AG09309 (cell line): ENCODE measurements at regions not wholly inside any gene's neighbourhood (a gene's known extent, or its start where the extent isn't known, plus 50 kb on each side); places are given as distances from the start of the nearest gene placed in this dataset.

Source experiments
- DNase-seq: peaks from one replicate; pipeline ENCODE4 v3.0.0-alpha.2; 2010; ENCODE audit warnings: low read depth
- H3K4me3 ChIP-seq: 2 replicates; pipeline ENCODE4 v1.5.1; 2011; ENCODE audit warnings: mild to moderate bottlenecking, low read depth, low read length, moderate library complexity; ENCODE audit not compliant: control insufficient read depth
- TF ChIP-seq, protein P1 (sequence below): IDR thresholded peaks from 2 replicates; pipeline ENCODE4 v1.5.1; 2011; ENCODE audit warnings: mild to moderate bottlenecking, low read depth, low read length, inconsistent platforms; ENCODE audit not compliant: insufficient read depth, control insufficient read depth; ENCODE audit errors: missing control alignments

DNA sequence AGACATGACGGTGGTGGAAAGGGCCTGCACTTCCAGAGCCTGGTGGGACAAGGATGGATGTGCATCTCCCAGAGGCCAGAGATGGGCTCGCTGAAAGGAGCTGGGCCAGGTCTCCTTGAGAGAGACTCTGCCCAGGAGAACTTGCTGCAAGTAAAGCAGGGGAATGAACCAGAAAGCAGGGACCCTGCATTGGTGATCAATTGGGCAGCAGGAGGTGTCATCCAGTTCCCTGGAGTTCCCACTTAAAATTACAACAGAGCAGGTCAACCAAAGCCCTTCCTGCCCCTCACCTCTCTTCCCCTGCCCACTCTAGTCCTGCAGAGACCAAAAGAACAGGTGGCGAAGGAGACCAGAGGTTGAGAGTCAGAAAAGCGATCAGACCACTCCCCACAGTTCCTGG is 69.7 kb upstream of the CAB39 start:
- no peak overlapping the region for H3K4me3 ChIP-seq
- TF ChIP-seq, protein P1, sequence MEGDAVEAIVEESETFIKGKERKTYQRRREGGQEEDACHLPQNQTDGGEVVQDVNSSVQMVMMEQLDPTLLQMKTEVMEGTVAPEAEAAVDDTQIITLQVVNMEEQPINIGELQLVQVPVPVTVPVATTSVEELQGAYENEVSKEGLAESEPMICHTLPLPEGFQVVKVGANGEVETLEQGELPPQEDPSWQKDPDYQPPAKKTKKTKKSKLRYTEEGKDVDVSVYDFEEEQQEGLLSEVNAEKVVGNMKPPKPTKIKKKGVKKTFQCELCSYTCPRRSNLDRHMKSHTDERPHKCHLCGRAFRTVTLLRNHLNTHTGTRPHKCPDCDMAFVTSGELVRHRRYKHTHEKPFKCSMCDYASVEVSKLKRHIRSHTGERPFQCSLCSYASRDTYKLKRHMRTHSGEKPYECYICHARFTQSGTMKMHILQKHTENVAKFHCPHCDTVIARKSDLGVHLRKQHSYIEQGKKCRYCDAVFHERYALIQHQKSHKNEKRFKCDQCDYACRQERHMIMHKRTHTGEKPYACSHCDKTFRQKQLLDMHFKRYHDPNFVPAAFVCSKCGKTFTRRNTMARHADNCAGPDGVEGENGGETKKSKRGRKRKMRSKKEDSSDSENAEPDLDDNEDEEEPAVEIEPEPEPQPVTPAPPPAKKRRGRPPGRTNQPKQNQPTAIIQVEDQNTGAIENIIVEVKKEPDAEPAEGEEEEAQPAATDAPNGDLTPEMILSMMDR = no peak
- no peak for DNase-seq

DNA sequence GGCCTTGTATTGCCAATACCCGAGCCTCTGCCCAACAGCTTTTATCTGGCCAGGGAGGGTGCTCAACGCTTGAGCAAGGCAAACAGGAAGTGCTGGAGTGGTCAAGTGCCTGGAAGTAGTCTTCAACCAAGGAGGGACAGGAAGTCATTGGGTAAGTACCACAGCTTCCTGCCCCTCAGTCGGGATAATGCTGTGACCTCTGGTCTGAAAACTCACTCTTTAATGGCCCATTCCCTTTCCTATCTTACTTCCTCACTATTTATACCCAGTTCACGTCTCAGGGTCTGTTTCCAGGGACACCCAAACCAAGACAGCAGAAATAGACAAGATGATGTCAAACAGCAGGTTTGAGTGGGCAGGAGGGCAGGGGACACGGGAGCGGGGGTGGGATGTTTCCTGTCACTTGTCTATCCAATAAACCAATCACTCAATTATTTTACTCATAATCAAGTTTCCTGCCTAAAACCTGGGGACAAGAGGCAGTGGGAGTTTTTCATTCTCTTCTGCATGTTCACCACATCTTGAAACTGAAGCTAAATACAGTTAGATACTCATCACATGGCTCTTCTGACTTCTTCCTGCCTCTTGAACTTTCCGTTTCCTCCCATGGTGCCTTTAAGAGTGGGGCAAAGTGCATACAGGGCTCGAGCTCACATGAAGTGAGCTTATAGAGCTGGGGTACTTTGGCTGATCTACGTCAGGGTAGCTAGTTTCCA is 68.9 kb upstream of the CAB39 start:
- DNase-seq = no peak
- TF ChIP-seq, protein P1 = no peak
- H3K4me3 ChIP-seq = no peak overlapping the region

DNA sequence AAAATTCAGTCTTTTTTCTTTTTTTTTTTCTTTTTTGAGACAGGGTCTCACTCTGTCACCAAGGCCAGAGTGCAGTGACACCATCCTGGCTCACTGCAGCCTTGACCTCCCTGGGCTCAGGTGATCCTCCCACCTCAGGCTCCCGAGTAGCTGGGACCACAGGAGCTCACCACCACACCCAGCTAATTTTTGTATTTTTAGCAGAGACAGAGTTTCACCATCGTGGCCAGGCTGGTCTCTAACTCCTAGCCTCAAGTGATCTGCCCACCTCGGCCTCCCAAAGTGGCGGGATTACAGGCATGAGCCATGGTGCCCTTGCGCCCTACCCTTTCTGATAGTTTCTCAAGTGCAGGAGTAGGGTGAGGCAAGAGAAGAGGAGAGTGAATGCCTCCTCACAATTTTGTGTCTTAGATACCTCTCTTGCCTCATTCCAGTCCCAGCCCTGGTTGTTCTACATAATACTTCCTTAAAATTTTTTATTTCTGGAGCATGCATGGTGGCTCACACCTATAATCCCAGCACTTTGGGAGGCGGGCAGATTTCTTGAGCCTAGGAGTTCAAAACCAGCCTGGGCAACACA is 68.2 kb upstream of the CAB39 start:
- TF ChIP-seq, protein P1 = no peak
- DNase-seq = no peak
- no peak overlapping the region for H3K4me3 ChIP-seq

- H3K4me3 ChIP-seq = no peak overlapping the region
- DNase-seq = no peak
- TF ChIP-seq, protein P1 = no peak
Measured at GRCh38 chr2:230648356-230648755, 64.3 kb upstream of the CAB39 start.

GRCh38 chr2:230650585-230651137 is 62.0 kb upstream of the CAB39 start:
- DNase-seq = no peak
- no peak overlapping the region for H3K4me3 ChIP-seq
- TF ChIP-seq, protein P1 = no peak

DNA sequence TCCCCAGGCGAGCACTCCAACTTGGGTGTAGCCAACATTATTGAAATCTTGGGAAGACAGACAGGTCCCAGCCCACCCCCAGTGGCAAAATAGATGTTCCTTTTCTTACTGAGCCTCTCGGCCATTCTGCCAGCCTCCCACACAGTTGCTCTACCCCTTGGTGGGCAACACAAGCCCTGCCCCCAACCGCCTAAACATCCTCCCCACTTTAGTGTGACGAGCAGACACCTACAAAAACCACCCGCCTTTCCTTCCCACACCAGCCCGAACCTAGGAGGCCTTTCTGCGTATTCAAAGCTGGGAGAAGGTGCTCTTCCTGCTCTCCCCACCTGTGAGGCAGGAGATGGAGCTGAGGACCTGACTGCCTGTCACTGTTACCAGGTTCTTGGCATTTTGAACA is 58.6 kb upstream of the CAB39 start:
- no peak for DNase-seq
- H3K4me3 ChIP-seq = no peak overlapping the region
- TF ChIP-seq, protein P1 = no peak

DNA sequence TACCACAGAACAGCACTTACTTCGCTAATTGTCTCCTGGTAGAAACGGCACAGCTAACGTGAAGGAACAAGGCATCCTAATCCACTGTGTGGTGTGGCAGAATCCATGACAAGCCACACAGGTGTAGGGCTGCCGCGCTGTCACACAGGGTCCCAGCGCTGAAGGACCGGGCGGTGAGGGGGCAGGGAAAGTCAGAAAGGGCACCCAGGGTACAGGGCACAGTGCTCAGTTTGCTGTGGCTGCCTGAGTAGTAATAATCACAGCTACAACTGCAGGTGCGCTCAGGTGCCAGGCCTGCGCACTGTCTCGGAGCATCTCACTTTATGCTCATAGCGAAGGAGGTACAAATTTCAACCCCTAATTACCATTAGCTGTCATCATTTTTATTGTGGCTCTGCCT is 55.2 kb upstream of the CAB39 start:
- no peak overlapping the region for H3K4me3 ChIP-seq
- TF ChIP-seq, protein P1 = no peak
- no peak for DNase-seq
